ENCODE measurements at regions not wholly inside any gene's neighbourhood (a gene's known extent, or its start where the extent isn't known, plus 50 kb on each side); places are given as distances from the start of the nearest gene placed in this dataset.

DNA sequence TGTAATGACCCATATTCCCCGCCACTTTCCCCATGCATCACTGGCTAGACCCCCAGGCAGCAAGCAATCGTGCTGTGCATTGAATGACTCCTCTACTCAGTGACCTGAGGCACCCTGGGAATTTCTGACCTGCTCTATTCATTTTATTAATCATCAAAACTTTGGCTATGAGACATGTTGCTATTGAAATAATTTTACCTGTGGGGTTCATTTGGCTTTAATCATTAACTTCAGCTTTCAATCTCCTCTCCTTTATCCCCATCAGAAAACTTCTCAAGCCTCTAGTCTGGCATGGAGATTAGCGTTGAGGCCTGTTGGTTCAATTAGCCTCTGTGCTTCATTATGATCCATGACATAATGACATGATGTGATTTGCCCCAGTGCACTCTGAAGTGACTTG, 429.0 kb downstream of the ZNF608 start:
- no peak for DNase-seq
- Histone ChIP-seq H3K27me3 (no peaks in the 10 kb centered on the region), H3K4me3 (no peak overlapping the region), H3K9me3 (no peaks in the 10 kb centered on the region), H3K27ac (no peak overlapping the region), H3K36me3 (no peaks in the 10 kb centered on the region), H3K4me1 (no peaks in the 10 kb centered on the region)
- TF ChIP-seq, protein P1, sequence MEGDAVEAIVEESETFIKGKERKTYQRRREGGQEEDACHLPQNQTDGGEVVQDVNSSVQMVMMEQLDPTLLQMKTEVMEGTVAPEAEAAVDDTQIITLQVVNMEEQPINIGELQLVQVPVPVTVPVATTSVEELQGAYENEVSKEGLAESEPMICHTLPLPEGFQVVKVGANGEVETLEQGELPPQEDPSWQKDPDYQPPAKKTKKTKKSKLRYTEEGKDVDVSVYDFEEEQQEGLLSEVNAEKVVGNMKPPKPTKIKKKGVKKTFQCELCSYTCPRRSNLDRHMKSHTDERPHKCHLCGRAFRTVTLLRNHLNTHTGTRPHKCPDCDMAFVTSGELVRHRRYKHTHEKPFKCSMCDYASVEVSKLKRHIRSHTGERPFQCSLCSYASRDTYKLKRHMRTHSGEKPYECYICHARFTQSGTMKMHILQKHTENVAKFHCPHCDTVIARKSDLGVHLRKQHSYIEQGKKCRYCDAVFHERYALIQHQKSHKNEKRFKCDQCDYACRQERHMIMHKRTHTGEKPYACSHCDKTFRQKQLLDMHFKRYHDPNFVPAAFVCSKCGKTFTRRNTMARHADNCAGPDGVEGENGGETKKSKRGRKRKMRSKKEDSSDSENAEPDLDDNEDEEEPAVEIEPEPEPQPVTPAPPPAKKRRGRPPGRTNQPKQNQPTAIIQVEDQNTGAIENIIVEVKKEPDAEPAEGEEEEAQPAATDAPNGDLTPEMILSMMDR (IDR thresholded peaks at IDR 0.05), result no peak
- TF ChIP-seq POLR2A (IDR thresholded peaks at IDR 0.05), result no peak

DNA sequence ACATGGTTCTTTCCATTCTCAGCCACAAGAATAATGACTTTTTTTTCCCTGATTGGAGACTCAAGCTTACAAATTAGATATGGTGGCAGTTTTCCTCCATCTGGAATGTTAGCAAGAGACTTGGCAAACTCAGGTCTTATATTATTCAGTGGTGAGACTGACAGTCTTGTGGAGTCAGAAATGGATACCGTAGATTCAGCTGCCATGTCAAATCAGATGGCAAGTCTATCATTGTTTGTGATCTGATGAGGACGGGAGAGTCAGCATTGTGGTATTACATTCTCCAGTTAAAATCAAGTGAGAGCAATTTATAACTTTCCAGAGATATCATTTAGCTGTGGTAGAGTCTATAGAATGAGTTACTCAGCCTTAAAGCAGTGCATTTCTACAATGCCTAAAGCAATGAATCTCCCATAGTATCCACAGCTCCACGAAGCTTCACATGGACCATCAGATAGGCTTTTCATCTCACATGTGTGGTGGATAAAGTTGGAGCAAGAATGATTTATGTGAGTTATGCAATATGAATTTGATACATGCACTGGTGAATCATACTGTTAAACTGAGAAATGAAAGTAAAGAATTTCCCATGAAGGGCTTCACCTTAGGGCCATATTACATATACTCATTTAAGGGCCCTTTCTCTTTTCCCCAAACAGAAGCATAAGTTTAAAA, 430.6 kb downstream of the ZNF608 start:
- TF ChIP-seq, protein P1 (IDR thresholded peaks at IDR 0.05), result no peak
- TF ChIP-seq POLR2A (IDR thresholded peaks at IDR 0.05), result no peak
- H3K27me3 ChIP-seq, result no peaks in the 10 kb centered on the region
- no peak for DNase-seq
- no peak overlapping the region for H3K27ac ChIP-seq
- H3K36me3 ChIP-seq, result no peaks in the 10 kb centered on the region
- H3K9me3 ChIP-seq, result no peaks in the 10 kb centered on the region
- H3K4me3 ChIP-seq, result no peak overlapping the region
- H3K4me1 ChIP-seq, result no peaks in the 10 kb centered on the region

DNA sequence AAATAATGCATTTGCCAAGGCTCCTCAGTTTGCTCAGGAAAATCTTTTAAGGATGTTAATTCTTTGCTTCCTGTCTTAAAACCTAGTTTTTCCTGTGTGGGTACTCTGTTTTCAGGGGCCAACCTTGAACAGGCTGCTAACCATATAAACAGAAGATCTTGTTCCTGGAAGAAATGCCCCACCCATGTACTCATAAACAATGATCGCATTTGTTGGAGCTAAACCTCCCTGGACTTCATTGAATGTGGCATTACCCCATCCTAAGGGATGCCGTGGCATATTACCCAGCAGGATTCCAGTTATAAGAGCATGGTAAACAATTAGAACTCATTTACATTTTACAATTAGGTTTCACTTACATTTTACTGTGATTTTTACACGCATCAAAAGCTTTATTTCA, 436.0 kb downstream of the ZNF608 start:
- H3K9me3 ChIP-seq, result no peaks in the 10 kb centered on the region
- H3K27ac ChIP-seq, result no peak overlapping the region
- H3K36me3 ChIP-seq, result no peaks in the 10 kb centered on the region
- H3K27me3 ChIP-seq, result no peaks in the 10 kb centered on the region
- no peak overlapping the region for H3K4me3 ChIP-seq
- no peak for TF ChIP-seq POLR2A (IDR thresholded peaks at IDR 0.05)
- TF ChIP-seq, protein P1 (IDR thresholded peaks at IDR 0.05), result no peak
- H3K4me1 ChIP-seq, result no peaks in the 10 kb centered on the region
- DNase-seq, result no peak

DNA sequence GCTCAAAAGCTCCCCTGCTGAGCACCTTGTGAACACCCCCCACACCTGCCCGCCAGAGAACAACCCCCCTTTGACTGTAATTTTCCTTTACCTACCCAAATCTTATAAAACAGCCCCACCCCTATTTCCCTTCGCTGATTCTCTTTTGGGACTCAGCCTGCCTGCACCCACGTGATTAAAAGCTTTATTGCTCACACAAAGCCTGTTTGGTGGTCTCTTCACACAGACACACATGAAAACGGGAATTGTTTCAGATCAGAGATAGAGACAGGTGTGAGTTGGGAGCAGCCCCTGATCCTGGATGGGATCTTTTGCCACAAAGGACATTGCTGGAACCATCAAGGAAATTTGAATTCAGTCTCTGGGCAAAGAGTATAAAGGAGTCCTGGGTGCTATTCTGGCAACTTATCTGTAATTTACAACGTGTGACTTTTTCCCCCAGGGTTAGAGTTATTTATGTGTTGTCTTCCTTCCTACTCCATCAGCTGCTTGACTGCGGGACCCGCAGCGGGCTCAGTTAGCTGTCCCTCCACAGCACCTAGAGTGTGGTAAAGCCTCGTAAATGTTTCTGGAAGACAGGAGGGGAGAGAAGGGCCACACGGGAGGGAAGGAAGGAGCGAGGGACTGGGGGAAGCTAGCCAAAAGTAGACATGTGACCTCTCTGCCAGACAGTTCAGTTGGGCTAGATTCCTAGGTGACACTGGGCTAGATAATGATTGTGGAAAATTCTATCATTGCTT, 437.0 kb downstream of the ZNF608 start:
- Histone ChIP-seq H3K36me3 (no peaks in the 10 kb centered on the region), H3K27ac (no peak overlapping the region), H3K27me3 (no peaks in the 10 kb centered on the region), H3K4me1 (no peaks in the 10 kb centered on the region), H3K9me3 (no peaks in the 10 kb centered on the region), H3K4me3 (no peak overlapping the region)
- DNase-seq, result no peak
- TF ChIP-seq POLR2A (IDR thresholded peaks at IDR 0.05), result no peak
- TF ChIP-seq, protein P1 (IDR thresholded peaks at IDR 0.05), result no peak

DNA sequence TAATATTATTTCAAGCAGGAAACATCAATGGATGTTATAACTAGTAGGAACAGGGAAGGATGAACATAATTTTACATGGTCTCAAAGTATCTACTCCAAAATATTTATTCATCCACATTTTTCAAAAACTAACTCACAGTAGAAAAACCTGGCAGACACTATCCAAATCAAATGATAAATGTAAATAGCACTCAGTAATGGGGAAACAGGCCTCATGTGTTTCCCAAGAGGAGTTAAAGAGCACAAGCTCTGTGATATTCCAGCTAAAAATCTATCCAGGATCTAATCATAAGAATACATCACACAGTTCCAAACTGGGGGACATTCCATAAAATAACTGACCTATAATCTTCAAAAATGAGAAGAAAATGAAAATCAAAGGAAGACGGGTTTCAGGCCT, 443.1 kb downstream of the ZNF608 start:
- Histone ChIP-seq H3K4me1 (no peaks in the 10 kb centered on the region), H3K27ac (no peak overlapping the region)
- no peak for TF ChIP-seq POLR2A (IDR thresholded peaks at IDR 0.05)
- TF ChIP-seq, protein P1 (IDR thresholded peaks at IDR 0.05), result no peak

More for the DNA sequence above, 443.1 kb downstream of the ZNF608 start:
- Histone ChIP-seq H3K36me3 (no peaks in the 10 kb centered on the region), H3K9me3 (no peaks in the 10 kb centered on the region), H3K27me3 (no peaks in the 10 kb centered on the region), H3K4me3 (no peak overlapping the region)
- DNase-seq, result no peak
